Karpas-422 (cell line): ENCODE measurements at regions not wholly inside any gene's neighbourhood (a gene's known extent, or its start where the extent isn't known, plus 50 kb on each side); places are given as distances from the start of the nearest gene placed in this dataset.

Source experiments
- DNase-seq: peaks from one replicate; pipeline ENCODE4 v3.0.0-alpha.2; 2015
- H2AFZ ChIP-seq: fragments of 200-600 bp; sonication (generic); 2 replicates; pipeline ENCODE4 v1.6.1; 2014; ENCODE audit warnings: antibody characterized with exemption, low read length, mixed read lengths
- H3K27ac ChIP-seq: fragments of 200-600 bp; sonication (generic); 2 replicates; pipeline ENCODE4 v1.5.1; 2014; ENCODE audit warnings: mild to moderate bottlenecking, low read length, moderate library complexity
- H3K27me3 ChIP-seq: fragments of 200-600 bp; sonication (generic); 2 replicates; pipeline ENCODE4 v1.6.1; 2014; ENCODE audit warnings: low read length, mixed read lengths
- H3K36me3 ChIP-seq: fragments of 200-600 bp; sonication (generic); 2 replicates; pipeline ENCODE4 v1.6.1; 2014; ENCODE audit warnings: low read length, mixed read lengths; ENCODE audit not compliant: insufficient read depth
- H3K4me1 ChIP-seq: fragments of 200-600 bp; sonication (generic); 2 replicates; pipeline ENCODE4 v1.6.1; 2014; ENCODE audit warnings: mild to moderate bottlenecking, low read length, mixed read lengths
- H3K4me2 ChIP-seq: fragments of 200-600 bp; sonication (generic); 2 replicates; pipeline ENCODE4 v1.6.1; 2014; ENCODE audit warnings: low read length, low read depth, mild to moderate bottlenecking; ENCODE audit not compliant: poor library complexity, severe bottlenecking
- H3K4me3 ChIP-seq: fragments of 200-600 bp; sonication (generic); 2 replicates; pipeline ENCODE4 v1.5.1; 2014; ENCODE audit warnings: mild to moderate bottlenecking, antibody characterized with exemption, low read length, mixed read lengths
- H3K79me2 ChIP-seq: fragments of 200-600 bp; sonication (generic); 2 replicates; pipeline ENCODE4 v1.6.1; 2014; ENCODE audit warnings: mild to moderate bottlenecking, low read length, mixed read lengths
- H3K9ac ChIP-seq: fragments of 200-600 bp; sonication (generic); 2 replicates; pipeline ENCODE4 v1.6.0; 2014; ENCODE audit warnings: low read length
- H3K9me2 ChIP-seq: fragments of 200-600 bp; sonication (generic), shearing (Covaris generic); replicated peaks from 2 replicates; pipeline ENCODE4 v1.6.0; 2014; ENCODE audit warnings: mild to moderate bottlenecking, low read length, moderate library complexity; ENCODE audit not compliant: insufficient read depth
- H3K9me3 ChIP-seq: fragments of 300-700, 200-600 bp; sonication (generic); 2 replicates; pipeline ENCODE4 v1.6.1; 2014; ENCODE audit warnings: low read length, mixed read lengths
- H4K20me1 ChIP-seq: fragments of 200-600 bp; sonication (generic); 2 replicates; pipeline ENCODE4 v1.6.1; 2014; ENCODE audit warnings: mild to moderate bottlenecking, antibody characterized with exemption, low read length, low read depth; ENCODE audit not compliant: insufficient read depth

- Histone ChIP-seq H3K9me2 (no peaks in the 10 kb centered on the region), H3K9ac (no peak overlapping the region), H3K79me2 (no peaks in the 10 kb centered on the region), H3K27me3 (no peaks in the 10 kb centered on the region), H3K4me1 (peaks cover 2% of the 10 kb centered on the region; the same call in 1 of the 2 replicates), H4K20me1 (no peaks in the 10 kb centered on the region), H3K27ac (no peak overlapping the region), H3K36me3 (no peaks in the 10 kb centered on the region), H3K4me2 (no peak overlapping the region), H2AFZ (no peak overlapping the region), H3K9me3 (no peaks in the 10 kb centered on the region), H3K4me3 (no peak overlapping the region)
- DNase-seq, result no peak
Observed at GRCh38 chr21:38937286-38937790, 131.6 kb downstream of the ETS2 start.

DNA sequence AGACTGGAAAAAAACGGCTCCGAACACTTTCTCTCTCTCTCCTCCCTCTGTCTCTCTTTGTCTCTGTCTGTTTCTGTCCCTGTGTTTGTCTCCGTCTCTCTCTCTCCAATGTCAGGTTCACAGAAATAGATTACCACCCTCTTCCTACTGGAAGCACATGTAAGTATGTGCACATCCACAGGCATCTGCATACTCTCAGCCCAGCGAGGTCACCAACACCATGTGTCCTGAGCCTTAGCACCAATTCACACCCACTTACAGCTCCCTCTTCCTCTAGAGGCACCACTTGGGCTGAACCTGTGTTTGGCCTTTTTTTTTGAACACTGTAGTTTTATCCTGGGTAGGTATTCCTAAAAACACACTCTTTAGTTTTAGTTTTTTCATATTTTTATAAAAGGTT lies 130.5 kb downstream of the ETS2 start:
- Histone ChIP-seq H3K9me2 (no peaks in the 10 kb centered on the region), H3K36me3 (no peaks in the 10 kb centered on the region), H3K4me3 (no peak overlapping the region), H3K79me2 (no peaks in the 10 kb centered on the region), H2AFZ (no peak overlapping the region), H3K27ac (no peak overlapping the region), H4K20me1 (no peaks in the 10 kb centered on the region), H3K27me3 (no peaks in the 10 kb centered on the region), H3K4me1 (peaks cover 2% of the 10 kb centered on the region; the same call in 1 of the 2 replicates), H3K4me2 (no peak overlapping the region), H3K9ac (no peak overlapping the region), H3K9me3 (no peaks in the 10 kb centered on the region)
- no peak for DNase-seq

GRCh38 chr21:38933731-38934130 lies 128.0 kb downstream of the ETS2 start:
- no peaks in the 10 kb centered on the region for H3K79me2 ChIP-seq
- H3K9ac ChIP-seq, result no peak overlapping the region
- no peaks in the 10 kb centered on the region for H3K9me3 ChIP-seq
- no peaks in the 10 kb centered on the region for H4K20me1 ChIP-seq
- H3K9me2 ChIP-seq, result no peaks in the 10 kb centered on the region
- H2AFZ ChIP-seq, result no peak overlapping the region
- no peaks in the 10 kb centered on the region for H3K36me3 ChIP-seq
- H3K27me3 ChIP-seq, result no peaks in the 10 kb centered on the region
- DNase-seq, result no peak
- no peak overlapping the region for H3K27ac ChIP-seq
- no peak overlapping the region for H3K4me3 ChIP-seq
- H3K4me2 ChIP-seq, result no peak overlapping the region
- H3K4me1 ChIP-seq, result peaks cover 2% of the 10 kb centered on the region; the same call in 1 of the 2 replicates

GRCh38 chr21:38931291-38931690 lies 125.6 kb downstream of the ETS2 start:
- Histone ChIP-seq H4K20me1 (no peaks in the 10 kb centered on the region), H3K4me3 (no peak overlapping the region), H2AFZ (no peak overlapping the region), H3K9ac (no peak overlapping the region), H3K27ac (no peak overlapping the region), H3K4me2 (no peak overlapping the region), H3K9me2 (no peaks in the 10 kb centered on the region), H3K36me3 (no peaks in the 10 kb centered on the region), H3K27me3 (no peaks in the 10 kb centered on the region), H3K9me3 (no peaks in the 10 kb centered on the region), H3K79me2 (no peaks in the 10 kb centered on the region), H3K4me1 (peaks cover 2% of the 10 kb centered on the region; the same call in 1 of the 2 replicates)
- no peak for DNase-seq

DNA sequence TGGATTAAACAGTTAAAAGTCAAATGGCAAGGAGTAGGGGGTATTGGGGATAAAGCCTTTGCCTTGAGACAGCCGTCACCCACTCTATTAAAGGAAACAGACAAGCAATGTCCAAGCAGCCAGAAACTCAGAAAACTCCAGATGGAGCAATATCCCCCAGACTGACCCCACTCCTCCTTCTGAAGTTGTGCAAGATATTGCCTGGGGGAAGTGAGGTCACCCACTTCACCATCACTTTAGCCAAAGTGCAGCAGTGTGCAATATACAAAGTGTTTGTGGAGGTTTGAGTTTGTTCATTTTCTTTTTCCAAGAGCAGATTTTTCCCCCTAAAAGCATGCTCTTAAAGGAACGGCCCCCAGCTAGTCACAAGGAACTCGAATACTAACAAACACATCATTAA lies 125.1 kb downstream of the ETS2 start:
- no peaks in the 10 kb centered on the region for H3K9me3 ChIP-seq
- H3K9ac ChIP-seq, result no peak overlapping the region
- H4K20me1 ChIP-seq, result no peaks in the 10 kb centered on the region
- H3K4me1 ChIP-seq, result peaks cover 2% of the 10 kb centered on the region; the same call in 1 of the 2 replicates
- no peak overlapping the region for H3K4me2 ChIP-seq
- no peaks in the 10 kb centered on the region for H3K36me3 ChIP-seq
- no peaks in the 10 kb centered on the region for H3K27me3 ChIP-seq
- no peak overlapping the region for H3K4me3 ChIP-seq
- no peak overlapping the region for H3K27ac ChIP-seq
- H2AFZ ChIP-seq, result no peak overlapping the region
- H3K79me2 ChIP-seq, result no peaks in the 10 kb centered on the region
- H3K9me2 ChIP-seq, result no peaks in the 10 kb centered on the region
- no peak for DNase-seq

- no peak overlapping the region for H3K27ac ChIP-seq
- H3K4me1 ChIP-seq, result peaks cover 2% of the 10 kb centered on the region; the same call in 1 of the 2 replicates
- H3K27me3 ChIP-seq, result no peaks in the 10 kb centered on the region
Observed at GRCh38 chr21:38930066-38930465, 124.3 kb downstream of the ETS2 start.

GRCh38 chr21:38929652-38930051 lies 123.9 kb downstream of the ETS2 start:
- Histone ChIP-seq H3K27ac (no peak overlapping the region), H3K4me2 (no peak overlapping the region), H3K4me3 (no peak overlapping the region), H2AFZ (no peak overlapping the region), H3K36me3 (no peaks in the 10 kb centered on the region), H3K9me2 (no peaks in the 10 kb centered on the region), H3K79me2 (no peaks in the 10 kb centered on the region), H3K27me3 (no peaks in the 10 kb centered on the region), H3K9me3 (no peaks in the 10 kb centered on the region), H3K9ac (no peak overlapping the region), H4K20me1 (no peaks in the 10 kb centered on the region), H3K4me1 (peaks cover 2% of the 10 kb centered on the region; the same call in 1 of the 2 replicates)
- no peak for DNase-seq

More at GRCh38 chr21:38930066-38930465, 124.3 kb downstream of the ETS2 start:
- no peaks in the 10 kb centered on the region for H3K9me3 ChIP-seq
- H2AFZ ChIP-seq, result no peak overlapping the region
- H3K4me3 ChIP-seq, result no peak overlapping the region
- no peaks in the 10 kb centered on the region for H3K9me2 ChIP-seq
- no peak overlapping the region for H3K4me2 ChIP-seq
- H4K20me1 ChIP-seq, result no peaks in the 10 kb centered on the region
- no peak for DNase-seq
- no peak overlapping the region for H3K9ac ChIP-seq
- no peaks in the 10 kb centered on the region for H3K36me3 ChIP-seq
- H3K79me2 ChIP-seq, result no peaks in the 10 kb centered on the region

- Histone ChIP-seq H3K9me3 (no peaks in the 10 kb centered on the region), H4K20me1 (no peaks in the 10 kb centered on the region), H3K79me2 (no peaks in the 10 kb centered on the region), H2AFZ (no peak overlapping the region), H3K27ac (no peak overlapping the region), H3K4me2 (no peak overlapping the region), H3K27me3 (no peaks in the 10 kb centered on the region), H3K4me3 (no peak overlapping the region), H3K36me3 (no peaks in the 10 kb centered on the region), H3K9me2 (no peaks in the 10 kb centered on the region), H3K9ac (no peak overlapping the region), H3K4me1 (peaks cover 2% of the 10 kb centered on the region; the same call in 1 of the 2 replicates)
- no peak for DNase-seq
Observed at GRCh38 chr21:38929142-38929541, 123.4 kb downstream of the ETS2 start.
